Brain microvascular endothelial cell (primary cell): ENCODE measurements at regions not wholly inside any gene's neighbourhood (a gene's known extent, or its start where the extent isn't known, plus 50 kb on each side); places are given as distances from the start of the nearest gene placed in this dataset.
A peak's percentile ranks its signal among the peaks of the same experiment; 100 is the strongest.

ENCODE experiments used
- DNase-seq: peaks from one replicate; pipeline ENCODE4 v3.0.0-alpha.2; 2020
- H3K27ac ChIP-seq: fragments of 250-450 bp; sonication (Bioruptor Pico); 2 replicates; pipeline ENCODE4 v1.5.1; 2020; ENCODE audit warnings: mild to moderate bottlenecking, moderate library complexity
- H3K27me3 ChIP-seq: fragments of 250-450 bp; sonication (Bioruptor Pico); replicated peaks from 2 replicates; pipeline ENCODE4 v1.5.1; 2020; ENCODE audit warnings: mild to moderate bottlenecking
- H3K36me3 ChIP-seq: fragments of 250-450 bp; sonication (Bioruptor Pico); replicated peaks from 2 replicates; pipeline ENCODE4 v1.5.1; 2020; ENCODE audit warnings: mild to moderate bottlenecking
- H3K4me3 ChIP-seq: 2 replicates; pipeline ENCODE4 v1.5.1; 2011; ENCODE audit warnings: low read depth, mild to moderate bottlenecking, control low read depth, low read length, moderate library complexity
- CTCF ChIP-seq: IDR thresholded peaks from 2 replicates; pipeline ENCODE4 v1.5.1; 2011; ENCODE audit warnings: low read depth, mild to moderate bottlenecking, moderate library complexity, low read length, control low read depth, inconsistent platforms; ENCODE audit errors: missing control alignments
- in situ Hi-C: cut with HindIII; loops from 2 replicates; pipeline ENCODE4 v1.10.0; 2017; ENCODE audit warnings: low sequenced_read_pairs, low pct_ligation_motif_present

GRCh38 chr2:163828771-163829170 lies 93.0 kb upstream of the FIGN start:
- Histone ChIP-seq H3K36me3 (no peaks in the 10 kb centered on the region), H3K4me3 (no peak overlapping the region), H3K27ac (no peak overlapping the region), H3K27me3 (no peaks in the 10 kb centered on the region)
- in situ Hi-C loops = no loop called here
- TF ChIP-seq CTCF = no peak
- no peak for DNase-seq

- Histone ChIP-seq H3K36me3 (no peaks in the 10 kb centered on the region), H3K27me3 (no peaks in the 10 kb centered on the region), H3K4me3 (no peak overlapping the region), H3K27ac (no peak overlapping the region)
- TF ChIP-seq CTCF = no peak
- DNase-seq = no peak
- in situ Hi-C loops = no loop called here
These were observed 86.2 kb upstream of the FIGN start for GRCh38 chr2:163822033-163822432.

GRCh38 chr2:163812926-163813520 lies 77.2 kb upstream of the FIGN start:
- no peak for TF ChIP-seq CTCF
- peak; percentile 24 for DNase-seq
- Histone ChIP-seq H3K36me3 (no peaks in the 10 kb centered on the region), H3K4me3 (no peak overlapping the region), H3K27ac (no peak overlapping the region), H3K27me3 (no peaks in the 10 kb centered on the region)
- in situ Hi-C loops = no loop called here

DNA sequence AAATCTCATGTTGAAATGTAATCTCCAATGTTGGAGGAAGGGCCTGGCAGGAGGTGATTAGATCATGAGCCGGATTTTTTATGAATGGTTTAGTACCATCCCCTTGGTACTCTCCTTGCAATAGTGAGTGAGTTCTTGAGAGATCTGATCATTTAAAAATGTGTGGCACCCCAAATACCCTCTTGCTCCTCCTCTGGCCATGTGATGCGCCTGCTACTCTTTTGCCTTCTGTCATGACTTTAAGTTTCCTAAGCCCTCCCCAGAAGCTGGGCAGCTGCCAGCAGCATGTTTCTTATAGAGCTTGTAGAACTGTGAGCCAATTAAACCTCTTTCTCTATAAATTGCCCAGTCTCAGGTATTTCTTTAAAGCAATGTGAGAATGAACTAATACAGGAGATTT lies 72.6 kb upstream of the FIGN start:
- Histone ChIP-seq H3K27me3 (no peaks in the 10 kb centered on the region), H3K4me3 (no peak overlapping the region), H3K36me3 (no peaks in the 10 kb centered on the region), H3K27ac (no peak overlapping the region)
- peak; percentile 13 for TF ChIP-seq CTCF
- no peak for DNase-seq
- in situ Hi-C loops = no loop called here

- peak; percentile 2 for DNase-seq
- Histone ChIP-seq H3K36me3 (no peaks in the 10 kb centered on the region), H3K27ac (no peak overlapping the region), H3K27me3 (no peaks in the 10 kb centered on the region), H3K4me3 (no peak overlapping the region)
- no peak for TF ChIP-seq CTCF
- in situ Hi-C loops = no loop called here
These were observed 66.5 kb upstream of the FIGN start for GRCh38 chr2:163802284-163802683.

DNA sequence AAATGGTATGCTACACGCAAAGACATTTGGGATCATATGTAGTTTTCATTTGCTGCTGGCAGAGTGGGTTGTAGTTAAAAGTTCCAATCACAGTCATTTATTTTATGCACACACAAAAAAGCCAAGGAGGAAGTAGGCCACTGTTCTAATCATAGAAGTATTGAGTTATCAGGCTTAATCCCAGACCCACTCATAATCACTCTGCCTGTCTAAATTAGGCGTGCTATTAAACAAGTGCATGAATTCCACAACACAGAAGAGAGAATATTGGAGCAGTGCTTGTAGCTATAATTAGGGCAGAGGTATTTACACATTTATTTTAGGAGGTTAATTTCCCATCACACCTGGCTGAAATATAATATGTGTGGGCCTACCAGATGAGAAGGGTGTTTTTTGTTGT lies 65.7 kb upstream of the FIGN start:
- in situ Hi-C loops = no loop called here
- no peak for DNase-seq
- Histone ChIP-seq H3K27ac (no peak overlapping the region), H3K4me3 (no peak overlapping the region), H3K36me3 (no peaks in the 10 kb centered on the region), H3K27me3 (no peaks in the 10 kb centered on the region)
- TF ChIP-seq CTCF = no peak
